HEK293 (cell line): ENCODE measurements at regions not wholly inside any gene's neighbourhood (a gene's known extent, or its start where the extent isn't known, plus 50 kb on each side); places are given as distances from the start of the nearest gene placed in this dataset.

ENCODE experiments used
- CTCF ChIA-PET: fragments of 350-600 bp; formaldehyde crosslinking; extraction: SDS; loops from one replicate; lab custom pipeline; 2021; ENCODE audit warnings: antibody characterized with exemption; lab: Yijun Ruan, JAX
- POLR2A ChIA-PET: fragments of 300-600 bp; formaldehyde crosslinking; extraction: SDS; loops from one replicate; lab custom pipeline; 2020; ENCODE audit warnings: antibody characterized with exemption, inconsistent platforms; lab: Yijun Ruan, JAX
- H3K27ac ChIP-seq: fragments of 200-500 bp; sonication (Bioruptor generic); 2 replicates; pipeline ENCODE4 v1.5.1; 2014; ENCODE audit warnings: low read depth, low read length, control low read depth, inconsistent platforms; ENCODE audit errors: extremely low read depth
- H3K36me3 ChIP-seq, 2 experiments: fragments of 200-500 bp in 1 of 2; sonication (Bioruptor generic) in 1 of 2; 1 replicate in 1 of 2; 2 replicates in 1 of 2; pipeline ENCODE4 v1.5.1; 2014 to 2017; ENCODE audit warnings: inconsistent platforms in 2 of 2, low read length in 2 of 2; ENCODE audit not compliant: control insufficient read depth in 2 of 2, insufficient read depth in 1 of 2
- H3K4me1 ChIP-seq: fragments of 200-500 bp; sonication (Bioruptor generic); 2 replicates; pipeline ENCODE4 v1.5.1; 2014; ENCODE audit warnings: mild to moderate bottlenecking, low read length, inconsistent platforms; ENCODE audit not compliant: control insufficient read depth, insufficient read depth
- H3K4me3 ChIP-seq: 2 replicates; pipeline ENCODE4 v1.5.1; 2011; ENCODE audit warnings: low read depth, mild to moderate bottlenecking, control low read depth, low read length, moderate library complexity
- H3K9me3 ChIP-seq: fragments of 200-500 bp; sonication (Bioruptor generic); 2 replicates; pipeline ENCODE4 v1.5.1; 2014; ENCODE audit warnings: low read depth, low read length, inconsistent platforms; ENCODE audit not compliant: control insufficient read depth, insufficient read depth
- BCL11B ChIP-seq: fragments of 450-650 bp; formaldehyde crosslinking; IDR thresholded peaks from 2 replicates; pipeline ENCODE4 v1.5.1; 2016; ENCODE audit warnings: low read depth, missing biosample characterization, missing genetic modification characterization
- BCL6B ChIP-seq: fragments of 450-650 bp; formaldehyde crosslinking; IDR thresholded peaks from 2 replicates; pipeline ENCODE4 v1.5.1; 2017; ENCODE audit warnings: missing biosample characterization, missing genetic modification characterization
- IKZF3 ChIP-seq: fragments of 450-650 bp; IDR thresholded peaks from 2 replicates; pipeline ENCODE4 v1.5.0; 2018; ENCODE audit warnings: missing biosample characterization, mild to moderate bottlenecking, missing genetic modification characterization, moderate library complexity
- PRDM1 ChIP-seq: fragments of 450-650 bp; formaldehyde crosslinking; IDR thresholded peaks from 2 replicates; pipeline ENCODE4; 2016; ENCODE audit warnings: missing biosample characterization, missing genetic modification characterization
- SP7 ChIP-seq: fragments of 450-650 bp; formaldehyde crosslinking; IDR thresholded peaks from 2 replicates; pipeline ENCODE4 v1.5.1; 2016; ENCODE audit warnings: missing biosample characterization, missing genetic modification characterization
- WT1 ChIP-seq: fragments of 450-650 bp; formaldehyde crosslinking; IDR thresholded peaks from 2 replicates; pipeline ENCODE4 v1.5.1; 2016; ENCODE audit warnings: missing biosample characterization, missing genetic modification characterization
- ZNF157 ChIP-seq: fragments of 450-650 bp; formaldehyde crosslinking; IDR thresholded peaks from 2 replicates; pipeline ENCODE4 v1.5.1; 2016; ENCODE audit warnings: missing biosample characterization, missing genetic modification characterization
- ZNF292 ChIP-seq: fragments of 450-650 bp; formaldehyde crosslinking; IDR thresholded peaks from 2 replicates; pipeline ENCODE4 v1.5.1; 2016; ENCODE audit warnings: low read depth, missing biosample characterization, missing genetic modification characterization, borderline replicate concordance
- ZNF37A ChIP-seq: fragments of 450-650 bp; IDR thresholded peaks from 2 replicates; pipeline ENCODE4 v1.5.1; 2018; ENCODE audit warnings: missing biosample characterization, missing genetic modification characterization
- ZNF488 ChIP-seq: fragments of 450-650 bp; formaldehyde crosslinking; IDR thresholded peaks from 2 replicates; pipeline ENCODE4 v1.5.1; 2016; ENCODE audit warnings: missing biosample characterization, missing genetic modification characterization
- ZNF548 ChIP-seq: fragments of 450-650 bp; formaldehyde crosslinking; IDR thresholded peaks from 2 replicates; pipeline ENCODE4 v1.5.1; 2016; ENCODE audit warnings: missing biosample characterization, missing genetic modification characterization
- ZNF596 ChIP-seq: fragments of 450-650 bp; IDR thresholded peaks from 2 replicates; pipeline ENCODE4 v1.5.0; 2018; ENCODE audit warnings: missing biosample characterization, mild to moderate bottlenecking, missing genetic modification characterization, moderate library complexity
- ZNF658 ChIP-seq: fragments of 450-650 bp; formaldehyde crosslinking; IDR thresholded peaks from 2 replicates; pipeline ENCODE4; 2016; ENCODE audit warnings: missing biosample characterization, missing genetic modification characterization
- ZNF768 ChIP-seq: fragments of 450-650 bp; formaldehyde crosslinking; IDR thresholded peaks from 2 replicates; pipeline ENCODE4 v1.5.1; 2018; ENCODE audit warnings: missing biosample characterization, mild to moderate bottlenecking, missing genetic modification characterization
- TF ChIP-seq, protein P1 (sequence below): fragments of 450-650 bp; formaldehyde crosslinking; IDR thresholded peaks from 2 replicates; pipeline ENCODE4 v1.5.1; 2016; ENCODE audit warnings: missing biosample characterization, missing genetic modification characterization, borderline replicate concordance
- TF ChIP-seq, protein P2 (sequence below): fragments of 450-650 bp; formaldehyde crosslinking; IDR thresholded peaks from 2 replicates; pipeline ENCODE4 v1.5.1; 2017; ENCODE audit warnings: missing biosample characterization, missing genetic modification characterization
- TF ChIP-seq, protein P3 (sequence below): fragments of 450-650 bp; formaldehyde crosslinking; IDR thresholded peaks from 2 replicates; pipeline ENCODE4; 2016; ENCODE audit warnings: missing biosample characterization, missing genetic modification characterization
- TF ChIP-seq, protein P4 (sequence below): fragments of 450-650 bp; formaldehyde crosslinking; IDR thresholded peaks from 2 replicates; pipeline ENCODE4 v1.5.1; 2016; ENCODE audit warnings: missing biosample characterization, missing genetic modification characterization, borderline replicate concordance

GRCh38 chr7:25496476-25497368, 268.4 kb upstream of the NPVF start:
- no peak for TF ChIP-seq ZNF658 (tag by site-specific recombination)
- no peak for TF ChIP-seq ZNF157 (tag by site-specific recombination)
- no peak for TF ChIP-seq SP7 (tag by site-specific recombination)
- TF ChIP-seq, protein P1, sequence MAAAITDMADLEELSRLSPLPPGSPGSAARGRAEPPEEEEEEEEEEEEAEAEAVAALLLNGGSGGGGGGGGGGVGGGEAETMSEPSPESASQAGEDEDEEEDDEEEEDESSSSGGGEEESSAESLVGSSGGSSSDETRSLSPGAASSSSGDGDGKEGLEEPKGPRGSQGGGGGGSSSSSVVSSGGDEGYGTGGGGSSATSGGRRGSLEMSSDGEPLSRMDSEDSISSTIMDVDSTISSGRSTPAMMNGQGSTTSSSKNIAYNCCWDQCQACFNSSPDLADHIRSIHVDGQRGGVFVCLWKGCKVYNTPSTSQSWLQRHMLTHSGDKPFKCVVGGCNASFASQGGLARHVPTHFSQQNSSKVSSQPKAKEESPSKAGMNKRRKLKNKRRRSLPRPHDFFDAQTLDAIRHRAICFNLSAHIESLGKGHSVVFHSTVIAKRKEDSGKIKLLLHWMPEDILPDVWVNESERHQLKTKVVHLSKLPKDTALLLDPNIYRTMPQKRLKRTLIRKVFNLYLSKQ = no peak
- TF ChIP-seq PRDM1 (tag by site-specific recombination) = no peak
- TF ChIP-seq WT1 (tag by site-specific recombination) = no peak
- TF ChIP-seq, protein P2, sequence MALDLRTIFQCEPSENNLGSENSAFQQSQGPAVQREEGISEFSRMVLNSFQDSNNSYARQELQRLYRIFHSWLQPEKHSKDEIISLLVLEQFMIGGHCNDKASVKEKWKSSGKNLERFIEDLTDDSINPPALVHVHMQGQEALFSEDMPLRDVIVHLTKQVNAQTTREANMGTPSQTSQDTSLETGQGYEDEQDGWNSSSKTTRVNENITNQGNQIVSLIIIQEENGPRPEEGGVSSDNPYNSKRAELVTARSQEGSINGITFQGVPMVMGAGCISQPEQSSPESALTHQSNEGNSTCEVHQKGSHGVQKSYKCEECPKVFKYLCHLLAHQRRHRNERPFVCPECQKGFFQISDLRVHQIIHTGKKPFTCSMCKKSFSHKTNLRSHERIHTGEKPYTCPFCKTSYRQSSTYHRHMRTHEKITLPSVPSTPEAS (tag by site-specific recombination) = no peak
- TF ChIP-seq, protein P3, sequence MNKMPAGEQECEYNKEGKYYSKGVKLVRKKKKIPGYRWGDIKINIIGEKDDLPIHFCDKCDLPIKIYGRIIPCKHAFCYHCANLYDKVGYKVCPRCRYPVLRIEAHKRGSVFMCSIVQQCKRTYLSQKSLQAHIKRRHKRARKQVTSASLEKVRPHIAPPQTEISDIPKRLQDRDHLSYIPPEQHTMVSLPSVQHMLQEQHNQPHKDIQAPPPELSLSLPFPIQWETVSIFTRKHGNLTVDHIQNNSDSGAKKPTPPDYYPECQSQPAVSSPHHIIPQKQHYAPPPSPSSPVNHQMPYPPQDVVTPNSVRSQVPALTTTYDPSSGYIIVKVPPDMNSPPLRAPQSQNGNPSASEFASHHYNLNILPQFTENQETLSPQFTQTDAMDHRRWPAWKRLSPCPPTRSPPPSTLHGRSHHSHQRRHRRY (tag by site-specific recombination) = no peak
- no peak overlapping the region for H3K4me3 ChIP-seq
- H3K4me1 ChIP-seq = no peaks in the 10 kb centered on the region
- ChIA-PET CTCF (interaction anchor here (0.7 kb wide), 1 partner anchor 93 kb away, joined by 3 read pairs; no protein-coding TSS in a partner anchor), POLR2A (no interaction called here)
- no peaks in the 10 kb centered on the region for H3K9me3 ChIP-seq
- no peak overlapping the region for H3K27ac ChIP-seq
- no peaks in the 10 kb centered on the region for H3K36me3 ChIP-seq

DNA sequence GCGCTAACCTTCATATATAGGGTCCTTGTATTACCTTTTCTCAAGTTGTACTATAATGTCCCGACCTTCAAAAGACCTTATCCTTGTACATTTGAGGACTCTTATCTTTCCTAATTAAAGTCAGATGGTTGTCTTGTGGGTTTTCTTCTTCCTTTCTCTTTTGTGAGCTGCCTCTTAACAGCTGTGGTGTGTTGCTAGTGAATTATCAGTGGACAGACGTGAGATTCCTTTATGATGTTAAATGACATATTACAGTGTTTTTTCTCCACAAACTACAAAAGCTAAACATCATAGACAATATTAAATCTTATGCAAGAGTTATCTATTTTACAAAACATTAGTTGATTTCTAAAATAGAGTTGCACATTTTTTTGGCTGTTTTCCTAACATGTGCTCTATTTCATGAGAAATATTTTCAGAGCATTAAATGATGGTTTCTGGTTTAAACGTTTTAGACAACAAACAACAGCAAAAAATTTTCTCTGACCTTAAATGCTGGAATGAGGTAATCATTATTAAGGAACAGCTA, 272.2 kb upstream of the NPVF start:
- Histone ChIP-seq H3K9me3 (no peaks in the 10 kb centered on the region), H3K4me1 (no peaks in the 10 kb centered on the region), H3K36me3 (no peaks in the 10 kb centered on the region), H3K27ac (no peak overlapping the region), H3K4me3 (no peak overlapping the region)
- CTCF ChIA-PET = interaction anchor here (0.9 kb wide), 2 partner anchors 10 to 13 kb away, joined by 3 to 5 read pairs; no protein-coding TSS in a partner anchor
- POLR2A ChIA-PET = no interaction called here
- TF ChIP-seq, protein P4, sequence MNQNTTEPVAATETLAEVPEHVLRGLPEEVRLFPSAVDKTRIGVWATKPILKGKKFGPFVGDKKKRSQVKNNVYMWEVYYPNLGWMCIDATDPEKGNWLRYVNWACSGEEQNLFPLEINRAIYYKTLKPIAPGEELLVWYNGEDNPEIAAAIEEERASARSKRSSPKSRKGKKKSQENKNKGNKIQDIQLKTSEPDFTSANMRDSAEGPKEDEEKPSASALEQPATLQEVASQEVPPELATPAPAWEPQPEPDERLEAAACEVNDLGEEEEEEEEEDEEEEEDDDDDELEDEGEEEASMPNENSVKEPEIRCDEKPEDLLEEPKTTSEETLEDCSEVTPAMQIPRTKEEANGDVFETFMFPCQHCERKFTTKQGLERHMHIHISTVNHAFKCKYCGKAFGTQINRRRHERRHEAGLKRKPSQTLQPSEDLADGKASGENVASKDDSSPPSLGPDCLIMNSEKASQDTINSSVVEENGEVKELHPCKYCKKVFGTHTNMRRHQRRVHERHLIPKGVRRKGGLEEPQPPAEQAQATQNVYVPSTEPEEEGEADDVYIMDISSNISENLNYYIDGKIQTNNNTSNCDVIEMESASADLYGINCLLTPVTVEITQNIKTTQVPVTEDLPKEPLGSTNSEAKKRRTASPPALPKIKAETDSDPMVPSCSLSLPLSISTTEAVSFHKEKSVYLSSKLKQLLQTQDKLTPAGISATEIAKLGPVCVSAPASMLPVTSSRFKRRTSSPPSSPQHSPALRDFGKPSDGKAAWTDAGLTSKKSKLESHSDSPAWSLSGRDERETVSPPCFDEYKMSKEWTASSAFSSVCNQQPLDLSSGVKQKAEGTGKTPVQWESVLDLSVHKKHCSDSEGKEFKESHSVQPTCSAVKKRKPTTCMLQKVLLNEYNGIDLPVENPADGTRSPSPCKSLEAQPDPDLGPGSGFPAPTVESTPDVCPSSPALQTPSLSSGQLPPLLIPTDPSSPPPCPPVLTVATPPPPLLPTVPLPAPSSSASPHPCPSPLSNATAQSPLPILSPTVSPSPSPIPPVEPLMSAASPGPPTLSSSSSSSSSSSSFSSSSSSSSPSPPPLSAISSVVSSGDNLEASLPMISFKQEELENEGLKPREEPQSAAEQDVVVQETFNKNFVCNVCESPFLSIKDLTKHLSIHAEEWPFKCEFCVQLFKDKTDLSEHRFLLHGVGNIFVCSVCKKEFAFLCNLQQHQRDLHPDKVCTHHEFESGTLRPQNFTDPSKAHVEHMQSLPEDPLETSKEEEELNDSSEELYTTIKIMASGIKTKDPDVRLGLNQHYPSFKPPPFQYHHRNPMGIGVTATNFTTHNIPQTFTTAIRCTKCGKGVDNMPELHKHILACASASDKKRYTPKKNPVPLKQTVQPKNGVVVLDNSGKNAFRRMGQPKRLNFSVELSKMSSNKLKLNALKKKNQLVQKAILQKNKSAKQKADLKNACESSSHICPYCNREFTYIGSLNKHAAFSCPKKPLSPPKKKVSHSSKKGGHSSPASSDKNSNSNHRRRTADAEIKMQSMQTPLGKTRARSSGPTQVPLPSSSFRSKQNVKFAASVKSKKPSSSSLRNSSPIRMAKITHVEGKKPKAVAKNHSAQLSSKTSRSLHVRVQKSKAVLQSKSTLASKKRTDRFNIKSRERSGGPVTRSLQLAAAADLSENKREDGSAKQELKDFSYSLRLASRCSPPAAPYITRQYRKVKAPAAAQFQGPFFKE (tag by site-specific recombination) = no peak
- TF ChIP-seq ZNF596 (tag by site-specific recombination) (no peak), ZNF292 (no peak), ZNF37A (tag by site-specific recombination) (no peak), IKZF3 (no peak), BCL11B (tag by site-specific recombination) (no peak), ZNF488 (no peak), ZNF548 (no peak), ZNF768 (no peak), BCL6B (tag by site-specific recombination) (no peak)
- TF ChIP-seq, protein P2 (tag by site-specific recombination) = no peak
